B cell (primary cell): ENCODE measurements at regions not wholly inside any gene's neighbourhood (a gene's known extent, or its start where the extent isn't known, plus 50 kb on each side); places are given as distances from the start of the nearest gene placed in this dataset.

Experiments used
- ATAC-seq: fragments of 200-7000 bp; cut with Tn5 transposase; one replicate; pipeline ENCODE4 v1.10.0; 2021; ENCODE audit warnings: low read depth, mild to moderate bottlenecking, moderate number of reproducible peaks, moderate library complexity
- CTCF ChIA-PET: fragments of 350-600 bp; sonication (Branson Sonifier 250); formaldehyde crosslinking; loops from one replicate; lab custom pipeline; 2021; ENCODE audit warnings: antibody characterized with exemption, inconsistent platforms; lab: Charles Lee
- POLR2A ChIA-PET: fragments of 350-600 bp; sonication (Branson Sonifier 250); formaldehyde crosslinking; loops from one replicate; lab custom pipeline; 2021; ENCODE audit warnings: antibody characterized with exemption; lab: Charles Lee
- DNase-seq: peaks from one replicate; pipeline ENCODE4 v3.0.0; 2013
- H2AFZ ChIP-seq: 2 replicates; pipeline ENCODE4 v1.6.1; 2012; ENCODE audit warnings: mild to moderate bottlenecking, low read depth, low read length; ENCODE audit not compliant: insufficient read depth, poor library complexity, severe bottlenecking
- H3K27ac ChIP-seq, 2 donors: 1 replicate in 1 of 2; 2 replicates in 1 of 2; pipeline ENCODE4 v1.5.1; 2012 to 2013; ENCODE audit warnings: low read length in 2 of 2, mild to moderate bottlenecking in 2 of 2, moderate library complexity in 1 of 2
- H3K27me3 ChIP-seq, 4 experiments: fragments of 200-600 bp in 1 of 4; sonication (generic) in 1 of 4; replicated peaks in 1 of 4; 1 replicate in 2 of 4; 2 replicates in 2 of 4; pipeline versions ENCODE4 v1.6.1 to v1.7.0; 2013 to 2016; ENCODE audit warnings: low read length in 3 of 4, mild to moderate bottlenecking in 2 of 4, mixed read lengths in 1 of 4, moderate library complexity in 1 of 4; ENCODE audit not compliant: insufficient read depth in 4 of 4, control insufficient read depth in 3 of 4; ENCODE audit errors: control extremely low read depth in 1 of 4
- H3K36me3 ChIP-seq, 2 experiments: replicated peaks in 1 of 2; 1 replicate in 1 of 2; 2 replicates in 1 of 2; pipeline versions ENCODE4 v1.6.1 to v1.7.1; 2013; ENCODE audit warnings: low read length in 1 of 2; ENCODE audit not compliant: insufficient read depth in 2 of 2, control insufficient read depth in 1 of 2; ENCODE audit errors: control extremely low read depth in 1 of 2, extremely low read depth in 1 of 2
- H3K4me1 ChIP-seq, 2 donors: fragments of 200-600 bp in 1 of 2; sonication (generic) in 1 of 2; 1 replicate in 1 of 2; 2 replicates in 1 of 2; pipeline versions ENCODE4 v1.5.1 to v1.6.1; 2013 to 2017; ENCODE audit warnings: low read length in 2 of 2; ENCODE audit not compliant: control insufficient read depth in 2 of 2, insufficient read depth in 2 of 2
- H3K4me2 ChIP-seq: replicated peaks from 2 replicates; pipeline ENCODE3; 2012; ENCODE audit warnings: mild to moderate bottlenecking, low read depth, low read length; ENCODE audit not compliant: poor library complexity, severe bottlenecking
- H3K4me3 ChIP-seq, 5 experiments: fragments of 200-600 bp in 1 of 5; sonication (generic) in 1 of 5; 1 replicate in 3 of 5; 2 replicates in 2 of 5; pipeline versions ENCODE4 v1.5.1 to v1.7.0; 2011 to 2016; ENCODE audit warnings: low read length in 4 of 5, mild to moderate bottlenecking in 4 of 5, low read depth in 2 of 5, control low read depth in 1 of 5, moderate library complexity in 1 of 5; ENCODE audit not compliant: insufficient read depth in 1 of 5; ENCODE audit errors: control extremely low read depth in 1 of 5, extremely low read depth in 1 of 5
- H3K79me2 ChIP-seq: fragments of 200-600 bp; sonication (generic); one replicate; pipeline ENCODE4 v1.6.0; 2016; ENCODE audit warnings: low read length; ENCODE audit not compliant: control insufficient read depth, insufficient read depth
- H3K9ac ChIP-seq: fragments of 200-600 bp; sonication (generic); 2 replicates; pipeline ENCODE4 v1.6.1; 2017; ENCODE audit warnings: mild to moderate bottlenecking, low read length, moderate library complexity
- H3K9me3 ChIP-seq, 3 donors: one replicate each; pipeline versions ENCODE4 v1.6.1 to v1.7.1; 2013; ENCODE audit warnings: low read length in 2 of 3; ENCODE audit not compliant: control insufficient read depth in 2 of 3, insufficient read depth in 1 of 3; ENCODE audit errors: control extremely low read depth in 1 of 3
- H4K20me1 ChIP-seq: 2 replicates; pipeline ENCODE4 v1.6.0; 2012; ENCODE audit warnings: mild to moderate bottlenecking, low read length; ENCODE audit not compliant: insufficient read depth, control insufficient read depth, poor library complexity, severe bottlenecking
- H3K27ac Mint-ChIP-seq: one replicate; pipeline ENCODE4 v1.8.0; 2021; ENCODE audit warnings: mixed read lengths
- H3K27me3 Mint-ChIP-seq: one replicate; pipeline ENCODE4 v1.8.0; 2021; ENCODE audit warnings: mixed read lengths
- H3K4me1 Mint-ChIP-seq: one replicate; pipeline ENCODE4 v1.8.0; 2021; ENCODE audit warnings: mixed read lengths
- H3K4me3 Mint-ChIP-seq: one replicate; pipeline ENCODE4 v1.8.0; 2021; ENCODE audit warnings: mixed read lengths
- H3K9me3 Mint-ChIP-seq: one replicate; pipeline ENCODE4 v1.8.0; 2022; ENCODE audit warnings: mixed read lengths; ENCODE audit not compliant: insufficient read depth
- CTCF ChIP-seq: fragments of 200-600 bp; IDR thresholded peaks from one replicate; pipeline ENCODE4 v1.8.0; 2022; ENCODE audit warnings: antibody characterized with exemption, mild to moderate bottlenecking
- EZH2 ChIP-seq: IDR thresholded peaks from 2 replicates; pipeline ENCODE4 v1.6.1; 2012; ENCODE audit warnings: borderline replicate concordance, low read depth, mild to moderate bottlenecking, moderate library complexity, low read length; ENCODE audit not compliant: insufficient read depth, poor library complexity, severe bottlenecking
- WGBS: methylation state at CpG from one replicate; pipeline ENCODE4 v1.1.5; 2013; ENCODE audit warnings: missing lambda C conversion rate; ENCODE audit not compliant: insufficient coverage; 5-methylcytosine and 5-hydroxymethylcytosine counted together
- intact Hi-C: fragments of 100-400 bp; cut with micrococcal nuclease; formaldehyde crosslinking; loops from one replicate; pipeline ENCODE4 v1.10.0; 2022

- Histone ChIP-seq H3K36me3 (no peaks in the 10 kb centered on the region), H3K27me3 (no peaks in the 10 kb centered on the region), H3K9ac (no peak overlapping the region), H2AFZ (no peak overlapping the region), H3K4me2 (no peak overlapping the region), H3K27ac (no peak overlapping the region), H4K20me1 (no peaks in the 10 kb centered on the region), H3K9me3 (no peaks in the 10 kb centered on the region), H3K79me2 (no peaks in the 10 kb centered on the region), H3K4me3 (no peak overlapping the region), H3K4me1 (peaks cover 18% of the 10 kb centered on the region in 2 donors)
- POLR2A ChIA-PET: no interaction called here
- no CpG with 5 or more reads among the region's 2 CpGs for WGBS
- H3K4me3 Mint-ChIP-seq: no peak overlapping the region
- CTCF ChIA-PET: interaction anchor here (1.9 kb wide), 1 partner anchor 431 kb away, joined by 6 read pairs; no protein-coding TSS in a partner anchor
- peaks cover 31% of the 10 kb centered on the region for H3K4me1 Mint-ChIP-seq
- H3K9me3 Mint-ChIP-seq: no peaks in the 10 kb centered on the region
- intact Hi-C loops: no loop called here
- DNase-seq (no peak), ATAC-seq (no peak)
- H3K27me3 Mint-ChIP-seq: peaks cover 7% of the 10 kb centered on the region
- H3K27ac Mint-ChIP-seq: no peak overlapping the region
- TF ChIP-seq CTCF (no peak), EZH2 (no peak)
These were observed 223.9 kb downstream of the LY86 start for GRCh38 chr6:6812427-6812826.

- Histone ChIP-seq H3K27ac (no peak overlapping the region), H3K9ac (no peak overlapping the region), H4K20me1 (no peaks in the 10 kb centered on the region), H3K27me3 (no peaks in the 10 kb centered on the region), H3K79me2 (no peaks in the 10 kb centered on the region), H3K4me3 (no peak overlapping the region), H3K4me2 (no peak overlapping the region), H2AFZ (no peak overlapping the region), H3K36me3 (no peaks in the 10 kb centered on the region), H3K4me1 (peaks cover 15% of the 10 kb centered on the region in 2 donors), H3K9me3 (no peaks in the 10 kb centered on the region)
- POLR2A ChIA-PET: no interaction called here
- Mint-ChIP-seq H3K27ac (no peak overlapping the region), H3K4me1 (peaks cover 20% of the 10 kb centered on the region), H3K27me3 (no peaks in the 10 kb centered on the region), H3K9me3 (no peaks in the 10 kb centered on the region), H3K4me3 (no peak overlapping the region)
- no peak for ATAC-seq
- WGBS: 100% methylated on average over 1 of the region's 5 CpGs
- CTCF ChIA-PET: no interaction called here
- DNase-seq: no peak
- no peak for TF ChIP-seq EZH2
- no peak for TF ChIP-seq CTCF
- intact Hi-C loops: no loop called here
These were observed 227.2 kb downstream of the LY86 start for GRCh38 chr6:6815732-6816131.
